A673 (cell line): ENCODE measurements at regions not wholly inside any gene's neighbourhood (a gene's known extent, or its start where the extent isn't known, plus 50 kb on each side); places are given as distances from the start of the nearest gene placed in this dataset.

Experiments
- BruUV-seq: library from RNA; stranded (reverse); fragments of 400-500 nt; replicated peaks from 2 replicates; lab custom pipeline; 2021; lab: Mats Ljungman, UMichigan
- CTCF ChIA-PET: fragments of 300-600 bp; sonication (Branson Sonifier 250); formaldehyde crosslinking; loops from one replicate; lab custom pipeline; 2022; ENCODE audit warnings: antibody characterized with exemption; lab: Charles Lee
- POLR2A ChIA-PET: fragments of 300-600 bp; sonication (Branson Sonifier 250); formaldehyde crosslinking; loops from one replicate; lab custom pipeline; 2022; ENCODE audit warnings: antibody characterized with exemption; ENCODE audit not compliant: low non-redundant PET; lab: Charles Lee
- DNase-seq: peaks from one replicate; pipeline ENCODE4 v3.0.0-alpha.2; 2015; ENCODE audit warnings: low spot score
- H3K27ac ChIP-seq: fragments of 200-600 bp; sonication (generic); 2 replicates; pipeline ENCODE4 v1.5.1; 2016; ENCODE audit warnings: mixed run types, low read depth, mild to moderate bottlenecking, mixed read lengths, antibody characterized with exemption, low read length; ENCODE audit not compliant: poor library complexity, severe bottlenecking
- H3K27me3 ChIP-seq: fragments of 200-600 bp; sonication (generic); replicated peaks from 2 replicates; pipeline ENCODE4 v1.6.1; 2017; ENCODE audit warnings: mixed run types, low read depth, mild to moderate bottlenecking, mixed read lengths, antibody characterized with exemption, low read length; ENCODE audit not compliant: insufficient read depth, poor library complexity
- H3K36me3 ChIP-seq: fragments of 200-600 bp; sonication (generic); 2 replicates; pipeline ENCODE4 v1.6.1; 2016; ENCODE audit warnings: mixed run types, mild to moderate bottlenecking, mixed read lengths, antibody characterized with exemption, low read length; ENCODE audit not compliant: insufficient read depth, poor library complexity, severe bottlenecking
- H3K4me1 ChIP-seq: fragments of 200-600 bp; sonication (generic); 2 replicates; pipeline ENCODE4 v1.6.1; 2017; ENCODE audit warnings: mixed run types, mild to moderate bottlenecking, mixed read lengths, antibody characterized with exemption, low read length; ENCODE audit not compliant: insufficient read depth, poor library complexity, severe bottlenecking
- H3K4me3 ChIP-seq: fragments of 200-600 bp; sonication (generic); 2 replicates; pipeline ENCODE4 v1.5.1; 2016; ENCODE audit warnings: low read depth, mixed run types, mild to moderate bottlenecking, mixed read lengths, low read length; ENCODE audit not compliant: poor library complexity, severe bottlenecking
- H3K9me3 ChIP-seq: fragments of 200-600 bp; sonication (generic); 2 replicates; pipeline ENCODE4 v1.6.1; 2016; ENCODE audit warnings: mixed run types, low read depth, mild to moderate bottlenecking, mixed read lengths, antibody characterized with exemption, low read length; ENCODE audit not compliant: poor library complexity, severe bottlenecking
- CTCF ChIP-seq: fragments of 300-800, 200-600 bp; sonication (generic); conservative IDR thresholded peaks from 2 replicates; pipeline ENCODE4 v1.5.1; 2017; ENCODE audit warnings: low read depth, mild to moderate bottlenecking, antibody characterized with exemption, low read length, moderate library complexity, mixed read lengths
- EZH2 ChIP-seq: fragments of 200-600 bp; sonication (generic); IDR thresholded peaks from 2 replicates; pipeline ENCODE4 v1.6.1; 2017; ENCODE audit warnings: borderline replicate concordance, low read depth, mild to moderate bottlenecking, mixed read lengths, antibody characterized with exemption, low read length; ENCODE audit not compliant: poor library complexity, severe bottlenecking
- intact Hi-C: fragments of 100-400 bp; cut with micrococcal nuclease; formaldehyde crosslinking; loops from one replicate; pipeline ENCODE4 v1.10.0; 2022; ENCODE audit not compliant: unreplicated experiment

- Histone ChIP-seq H3K36me3 (no peaks in the 10 kb centered on the region), H3K4me3 (no peak overlapping the region), H3K27ac (no peak overlapping the region), H3K27me3 (no peaks in the 10 kb centered on the region), H3K9me3 (no peaks in the 10 kb centered on the region), H3K4me1 (no peaks in the 10 kb centered on the region)
- BruUV-seq, result no TSS peak
- intact Hi-C loops, result no loop called here
- DNase-seq, result no peak
- ChIA-PET POLR2A (no interaction called here), CTCF (no interaction called here)
- TF ChIP-seq EZH2 (no peak), CTCF (no peak)
Measured at GRCh38 chr12:116392061-116392460, 114.6 kb upstream of the MED13L start.

DNA sequence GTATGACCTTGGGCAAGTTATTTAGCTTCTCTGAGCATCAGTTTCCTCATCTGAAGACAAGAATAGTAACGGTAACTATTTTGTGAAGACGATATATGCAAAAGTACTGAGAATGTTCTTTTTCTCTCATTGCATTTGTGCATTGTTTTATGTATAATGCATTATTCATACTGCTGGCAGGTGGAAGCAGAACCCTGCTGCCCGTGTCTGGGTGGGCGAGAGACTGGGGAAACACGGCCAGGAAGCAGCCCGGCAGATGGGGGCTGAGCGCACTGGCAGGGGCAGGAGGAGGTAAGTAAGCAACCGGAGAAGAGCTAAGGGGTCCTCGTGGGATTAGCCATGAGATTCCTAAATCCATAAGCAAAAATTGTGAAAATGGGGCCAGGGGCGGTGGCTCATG is 115.8 kb upstream of the MED13L start:
- Histone ChIP-seq H3K36me3 (no peaks in the 10 kb centered on the region), H3K4me3 (no peak overlapping the region), H3K9me3 (peaks cover 5% of the 10 kb centered on the region), H3K27ac (no peak overlapping the region), H3K4me1 (no peaks in the 10 kb centered on the region), H3K27me3 (no peaks in the 10 kb centered on the region)
- DNase-seq, result no peak
- CTCF ChIA-PET, result no interaction called here
- intact Hi-C loops, result no loop called here
- POLR2A ChIA-PET, result no interaction called here
- TF ChIP-seq CTCF (no peak), EZH2 (no peak)
- BruUV-seq, result no TSS peak

DNA sequence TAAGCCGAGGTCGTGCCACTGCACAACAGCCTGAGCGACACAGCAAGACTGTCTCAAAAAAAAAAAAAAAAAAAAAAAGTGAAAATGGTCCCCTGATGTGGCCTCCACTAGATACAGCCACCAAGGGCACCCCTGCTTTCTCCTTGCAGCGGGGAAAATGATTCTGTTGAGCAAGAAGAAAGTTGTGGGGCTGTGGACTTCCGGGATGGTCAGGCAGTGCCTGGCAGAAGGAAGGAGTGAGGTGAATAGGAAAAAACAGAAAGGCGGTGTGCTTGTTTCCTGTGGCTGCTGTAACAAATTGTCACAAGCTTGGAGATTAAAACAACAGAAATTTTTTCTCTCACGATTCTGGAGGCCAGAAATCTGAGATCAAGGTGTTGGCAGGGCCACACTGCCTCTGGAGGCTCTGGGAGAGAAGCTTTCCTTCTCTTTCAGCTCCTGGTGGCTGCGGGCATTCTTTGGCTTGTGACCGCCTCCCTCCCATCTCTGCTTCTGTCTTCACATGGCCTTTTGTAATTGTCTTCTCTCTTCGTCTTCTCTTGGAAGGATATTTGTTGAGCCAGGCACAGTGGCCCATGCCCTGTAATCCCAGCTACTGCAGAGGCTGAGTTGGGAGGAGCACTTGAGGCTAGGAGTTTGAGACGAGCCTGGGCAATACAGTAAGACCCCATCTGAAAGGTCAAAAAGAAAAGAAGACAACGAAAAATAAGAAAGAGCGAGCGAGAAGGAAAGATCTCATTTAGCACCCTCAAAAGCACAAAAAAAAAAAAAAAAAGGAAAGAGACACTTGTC is 116.6 kb upstream of the MED13L start:
- CTCF ChIA-PET, result no interaction called here
- intact Hi-C loops, result no loop called here
- Histone ChIP-seq H3K36me3 (no peaks in the 10 kb centered on the region), H3K9me3 (peaks cover 11% of the 10 kb centered on the region), H3K4me1 (no peaks in the 10 kb centered on the region), H3K27ac (no peak overlapping the region), H3K27me3 (no peaks in the 10 kb centered on the region), H3K4me3 (no peak overlapping the region)
- no peak for DNase-seq
- no TSS peak for BruUV-seq
- POLR2A ChIA-PET, result no interaction called here
- TF ChIP-seq CTCF, result no peak
